OCI-LY3 (cell line): ENCODE measurements at regions not wholly inside any gene's neighbourhood (a gene's known extent, or its start where the extent isn't known, plus 50 kb on each side); places are given as distances from the start of the nearest gene placed in this dataset.

Experiments
- EZH2phosphoT487 ChIP-seq: fragments of 200-600 bp; shearing (Covaris generic); IDR thresholded peaks from 2 replicates; pipeline ENCODE4 v1.6.1; 2018; ENCODE audit warnings: antibody characterized with exemption, mixed run types, low read depth
- TF ChIP-seq, protein P1 (sequence below): fragments of 200-600, 300-600 bp; sonication (generic); IDR thresholded peaks from 2 replicates; pipeline ENCODE4 v1.5.1; 2014; ENCODE audit warnings: antibody characterized with exemption, low read length, low read depth

DNA sequence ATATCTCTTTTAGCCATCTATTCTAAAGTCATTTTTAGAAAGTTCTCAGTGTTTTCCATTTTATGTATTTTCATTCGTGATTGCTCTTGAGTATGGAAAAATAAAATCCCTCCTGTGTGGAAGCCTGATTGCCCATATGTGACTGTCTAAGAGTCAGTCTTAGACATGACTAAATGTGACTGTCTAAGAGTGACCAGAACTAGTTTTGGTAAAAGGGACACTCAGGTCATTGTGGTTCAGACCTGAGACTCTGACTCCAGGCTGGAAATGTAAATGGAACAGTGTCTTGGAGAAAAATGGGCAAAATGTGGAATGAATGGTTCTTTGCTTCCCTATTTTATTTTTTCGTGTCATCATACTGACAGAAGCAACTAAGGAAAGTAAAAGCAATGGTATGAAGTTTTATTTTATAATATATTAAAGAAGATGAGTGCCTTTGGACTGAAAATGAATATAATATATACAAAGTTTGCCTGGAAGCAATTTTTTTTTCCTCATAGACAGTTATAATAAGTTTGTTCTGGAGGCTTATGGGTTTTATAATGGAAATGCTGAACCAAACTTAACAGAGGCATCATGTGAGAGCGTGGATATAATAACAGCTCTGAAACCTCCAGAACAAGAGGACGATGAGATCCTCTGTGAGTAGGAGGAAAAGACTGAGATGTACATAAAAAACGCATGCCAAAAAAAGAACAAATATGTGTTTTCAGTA lies 264.4 kb downstream of the ZPLD1 start:
- TF ChIP-seq, protein P1, sequence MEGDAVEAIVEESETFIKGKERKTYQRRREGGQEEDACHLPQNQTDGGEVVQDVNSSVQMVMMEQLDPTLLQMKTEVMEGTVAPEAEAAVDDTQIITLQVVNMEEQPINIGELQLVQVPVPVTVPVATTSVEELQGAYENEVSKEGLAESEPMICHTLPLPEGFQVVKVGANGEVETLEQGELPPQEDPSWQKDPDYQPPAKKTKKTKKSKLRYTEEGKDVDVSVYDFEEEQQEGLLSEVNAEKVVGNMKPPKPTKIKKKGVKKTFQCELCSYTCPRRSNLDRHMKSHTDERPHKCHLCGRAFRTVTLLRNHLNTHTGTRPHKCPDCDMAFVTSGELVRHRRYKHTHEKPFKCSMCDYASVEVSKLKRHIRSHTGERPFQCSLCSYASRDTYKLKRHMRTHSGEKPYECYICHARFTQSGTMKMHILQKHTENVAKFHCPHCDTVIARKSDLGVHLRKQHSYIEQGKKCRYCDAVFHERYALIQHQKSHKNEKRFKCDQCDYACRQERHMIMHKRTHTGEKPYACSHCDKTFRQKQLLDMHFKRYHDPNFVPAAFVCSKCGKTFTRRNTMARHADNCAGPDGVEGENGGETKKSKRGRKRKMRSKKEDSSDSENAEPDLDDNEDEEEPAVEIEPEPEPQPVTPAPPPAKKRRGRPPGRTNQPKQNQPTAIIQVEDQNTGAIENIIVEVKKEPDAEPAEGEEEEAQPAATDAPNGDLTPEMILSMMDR = no peak
- TF ChIP-seq EZH2phosphoT487 = no peak
